HL-60 (cell line): ENCODE measurements at regions not wholly inside any gene's neighbourhood (a gene's known extent, or its start where the extent isn't known, plus 50 kb on each side); places are given as distances from the start of the nearest gene placed in this dataset.
"Not testable (repeated sequence)": the region's sequence is repeated elsewhere in the genome, so short reads cannot be mapped to it uniquely, and the experiment has no call there.

Experiments
- CTCF ChIP-seq: IDR thresholded peaks from one replicate; pipeline ENCODE4 v1.5.1; 2011; ENCODE audit warnings: low read length, control low read depth, inconsistent platforms; ENCODE audit not compliant: insufficient read depth
- POLR2AphosphoS5 ChIP-seq: IDR thresholded peaks from 2 replicates; pipeline ENCODE4 v1.6.1; 2012; ENCODE audit warnings: low read depth

DNA sequence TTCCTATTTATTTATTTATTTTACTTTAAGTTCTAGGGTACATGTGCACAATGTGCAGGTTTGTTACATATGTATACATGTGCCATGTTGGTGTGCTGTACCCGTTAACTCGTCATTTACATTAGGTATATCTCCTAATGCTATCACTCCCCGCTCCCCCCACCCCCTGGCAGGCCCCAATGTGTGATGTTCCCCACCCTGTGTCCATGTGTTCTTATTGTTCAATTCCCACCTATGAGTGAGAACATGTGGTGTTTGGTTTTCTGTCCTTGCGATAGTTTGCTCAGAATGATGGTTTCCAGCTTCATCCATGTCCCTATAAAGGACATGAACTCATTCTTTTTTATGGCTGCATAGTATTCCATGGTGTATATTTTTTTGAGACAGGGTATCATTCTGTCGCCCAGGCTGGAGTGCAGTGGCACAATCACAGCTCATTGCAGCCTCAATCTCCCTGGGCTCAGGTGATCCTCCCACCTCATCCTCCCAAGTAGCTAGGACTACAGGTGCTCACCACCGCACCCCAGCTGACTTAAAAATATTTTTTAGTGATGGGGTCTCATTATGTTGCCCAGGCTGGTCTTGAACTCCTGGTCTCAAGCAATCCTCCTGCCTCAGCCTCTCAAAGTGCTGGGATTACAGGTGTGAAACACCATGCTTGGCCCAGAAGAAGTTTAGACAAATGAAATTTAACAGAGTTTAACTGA is 140.6 kb downstream of the NPIPB5 start:
- not testable (repeated sequence) for TF ChIP-seq CTCF, POLR2AphosphoS5
